ENCODE measurements at regions not wholly inside any gene's neighbourhood (a gene's known extent, or its start where the extent isn't known, plus 50 kb on each side); places are given as distances from the start of the nearest gene placed in this dataset.

GRCh38 chrX:56503941-56504673 lies 59.3 kb upstream of the UBQLN2 start:
- intact Hi-C loops (cut with micrococcal nuclease; ENCODE audit: unreplicated experiment): no loop called here
- DNase-seq (ENCODE audit: low spot score): no peak
- H3K27ac ChIP-seq (ENCODE audit: low read depth, low read length, poor library complexity, severe bottlenecking): no peak overlapping the region
- H3K27me3 ChIP-seq (replicated peaks; ENCODE audit: insufficient read depth, low read depth, low read length, poor library complexity): no peaks in the 10 kb centered on the region
- H3K4me3 ChIP-seq (ENCODE audit: low read depth, low read length, poor library complexity, severe bottlenecking): no peak overlapping the region
- H3K36me3 ChIP-seq (ENCODE audit: insufficient read depth, low read length, poor library complexity, severe bottlenecking): no peaks in the 10 kb centered on the region
- TF ChIP-seq CTCF (conservative IDR thresholded peaks at IDR 0.05; ENCODE audit: low read depth, low read length): no peak
- TF ChIP-seq EZH2 (IDR thresholded peaks at IDR 0.05; ENCODE audit: borderline replicate concordance, low read depth, low read length, poor library complexity, severe bottlenecking): no peak
- ChIA-PET CTCF (no interaction called here), POLR2A (ENCODE audit: low non-redundant PET) (no interaction called here)
- H3K9me3 ChIP-seq (ENCODE audit: low read depth, low read length, poor library complexity, severe bottlenecking): no peaks in the 10 kb centered on the region
- no peaks in the 10 kb centered on the region for H3K4me1 ChIP-seq (ENCODE audit: insufficient read depth, low read length, poor library complexity, severe bottlenecking)
- no TSS peak for BruUV-seq (replicated peaks)

- POLR2A ChIA-PET (ENCODE audit: low non-redundant PET): no interaction called here
- CTCF ChIA-PET: no interaction called here
- Histone ChIP-seq H3K4me3 (ENCODE audit: low read depth, low read length, poor library complexity, severe bottlenecking) (no peak overlapping the region), H3K27ac (ENCODE audit: low read depth, low read length, poor library complexity, severe bottlenecking) (no peak overlapping the region), H3K36me3 (ENCODE audit: insufficient read depth, low read length, poor library complexity, severe bottlenecking) (no peaks in the 10 kb centered on the region), H3K27me3 (replicated peaks; ENCODE audit: insufficient read depth, low read depth, low read length, poor library complexity) (no peaks in the 10 kb centered on the region), H3K9me3 (ENCODE audit: low read depth, low read length, poor library complexity, severe bottlenecking) (no peaks in the 10 kb centered on the region), H3K4me1 (ENCODE audit: insufficient read depth, low read length, poor library complexity, severe bottlenecking) (no peaks in the 10 kb centered on the region)
- no peak for DNase-seq (ENCODE audit: low spot score)
- no peak for TF ChIP-seq EZH2 (IDR thresholded peaks at IDR 0.05; ENCODE audit: borderline replicate concordance, low read depth, low read length, poor library complexity, severe bottlenecking)
- no peak for TF ChIP-seq CTCF (conservative IDR thresholded peaks at IDR 0.05; ENCODE audit: low read depth, low read length)
- BruUV-seq (replicated peaks): no TSS peak
- intact Hi-C loops (cut with micrococcal nuclease; ENCODE audit: unreplicated experiment): no loop called here
Observed at GRCh38 chrX:56505866-56506265, 57.6 kb upstream of the UBQLN2 start.
